ENCODE measurements at regions not wholly inside any gene's neighbourhood (a gene's known extent, or its start where the extent isn't known, plus 50 kb on each side); places are given as distances from the start of the nearest gene placed in this dataset.

GRCh38 chr21:28540514-28540913 is 452.2 kb downstream of the LTN1 start:
- TF ChIP-seq CTCF (IDR thresholded peaks at IDR 0.05; ENCODE audit: borderline replicate concordance), result no peak
- H3K9me3 ChIP-seq (replicated peaks), result no peaks in the 10 kb centered on the region
- H3K36me3 ChIP-seq, result no peaks in the 10 kb centered on the region
- intact Hi-C loops (cut with micrococcal nuclease), result no loop called here
- no peak for DNase-seq
- H3K4me3 ChIP-seq, result no peak overlapping the region
- no peak overlapping the region for H3K27ac ChIP-seq (replicated peaks)
- no peaks in the 10 kb centered on the region for H3K27me3 ChIP-seq (ENCODE audit: low read depth)
- H3K4me1 ChIP-seq, result no peaks in the 10 kb centered on the region

- no peaks in the 10 kb centered on the region for H3K27me3 ChIP-seq (ENCODE audit: low read depth)
- H3K36me3 ChIP-seq, result no peaks in the 10 kb centered on the region
- no peaks in the 10 kb centered on the region for H3K4me1 ChIP-seq
- intact Hi-C loops (cut with micrococcal nuclease), result no loop called here
- DNase-seq, result no peak
- H3K4me3 ChIP-seq, result no peak overlapping the region
- no peaks in the 10 kb centered on the region for H3K9me3 ChIP-seq (replicated peaks)
- no peak for TF ChIP-seq CTCF (IDR thresholded peaks at IDR 0.05; ENCODE audit: borderline replicate concordance)
- H3K27ac ChIP-seq (replicated peaks), result no peak overlapping the region
These were observed 453.1 kb downstream of the LTN1 start for GRCh38 chr21:28539623-28539988.

- no peak for DNase-seq
- Histone ChIP-seq H3K4me1 (no peaks in the 10 kb centered on the region), H3K27ac (replicated peaks) (no peak overlapping the region), H3K36me3 (no peaks in the 10 kb centered on the region), H3K4me3 (no peak overlapping the region), H3K9me3 (replicated peaks) (no peaks in the 10 kb centered on the region), H3K27me3 (ENCODE audit: low read depth) (no peaks in the 10 kb centered on the region)
- intact Hi-C loops (cut with micrococcal nuclease), result no loop called here
- no peak for TF ChIP-seq CTCF (IDR thresholded peaks at IDR 0.05; ENCODE audit: borderline replicate concordance)
These were observed 453.6 kb downstream of the LTN1 start for GRCh38 chr21:28538987-28539622.

- H3K4me3 ChIP-seq, result no peak overlapping the region
- no peak overlapping the region for H3K27ac ChIP-seq (replicated peaks)
- DNase-seq, result no peak
- no peaks in the 10 kb centered on the region for H3K4me1 ChIP-seq
- intact Hi-C loops (cut with micrococcal nuclease), result no loop called here
- no peaks in the 10 kb centered on the region for H3K36me3 ChIP-seq
- TF ChIP-seq CTCF (IDR thresholded peaks at IDR 0.05; ENCODE audit: borderline replicate concordance), result no peak
- no peaks in the 10 kb centered on the region for H3K27me3 ChIP-seq (ENCODE audit: low read depth)
- no peaks in the 10 kb centered on the region for H3K9me3 ChIP-seq (replicated peaks)
These were observed 455.2 kb downstream of the LTN1 start for GRCh38 chr21:28537371-28538079.

- DNase-seq, result no peak
- no peak for TF ChIP-seq CTCF (IDR thresholded peaks at IDR 0.05; ENCODE audit: borderline replicate concordance)
- no peaks in the 10 kb centered on the region for H3K27me3 ChIP-seq (ENCODE audit: low read depth)
- no peak overlapping the region for H3K27ac ChIP-seq (replicated peaks)
- H3K36me3 ChIP-seq, result no peaks in the 10 kb centered on the region
- intact Hi-C loops (cut with micrococcal nuclease), result no loop called here
- no peaks in the 10 kb centered on the region for H3K9me3 ChIP-seq (replicated peaks)
- no peak overlapping the region for H3K4me3 ChIP-seq
- H3K4me1 ChIP-seq, result no peaks in the 10 kb centered on the region
These were observed 460.2 kb downstream of the LTN1 start for GRCh38 chr21:28532446-28532845.

Data from left ventricle myocardium inferior (tissue), 1 donor.